H1 (cell line): ENCODE measurements at regions not wholly inside any gene's neighbourhood (a gene's known extent, or its start where the extent isn't known, plus 50 kb on each side); places are given as distances from the start of the nearest gene placed in this dataset.

ENCODE experiments used
- CTCF ChIA-PET: fragments of 300-600 bp; sonication (Branson Sonifier 250); formaldehyde crosslinking; loops from one replicate; lab custom pipeline; 2021; ENCODE audit not compliant: partially characterized antibody; lab: Charles Lee
- POLR2A ChIA-PET: fragments of 300-600 bp; sonication (Branson Sonifier 250); formaldehyde crosslinking; loops from one replicate; lab custom pipeline; 2021; ENCODE audit warnings: inconsistent platforms; ENCODE audit not compliant: partially characterized antibody; lab: Charles Lee
- DNase-seq, 2 experiments: peaks; one replicate each; pipeline versions ENCODE4 v3.0.0 to v3.0.0-alpha.2; 2010 to 2022; ENCODE audit warnings: low spot score in 2 of 2, low read depth in 1 of 2, mixed read lengths in 1 of 2
- FAIRE-seq: peaks from 2 replicates; lab custom pipeline; 2011; peaks lifted over from hg19 to GRCh38; lab: Jason Lieb, UNC
- H2AFZ ChIP-seq: 2 replicates; pipeline ENCODE4 v1.8.1; 2012; ENCODE audit warnings: low read length, inconsistent platforms
- H2AK5ac ChIP-seq: 2 replicates; pipeline ENCODE4 v1.6.1; 2013; ENCODE audit warnings: low read depth, low read length
- H2BK120ac ChIP-seq: replicated peaks from 2 replicates; pipeline ENCODE3; 2013; ENCODE audit warnings: low read depth, low read length, inconsistent platforms
- H2BK12ac ChIP-seq: 2 replicates; pipeline ENCODE4 v1.6.1; 2013; ENCODE audit warnings: low read depth, low read length
- H2BK15ac ChIP-seq: 2 replicates; pipeline ENCODE4 v1.6.1; 2013; ENCODE audit warnings: low read length
- H2BK20ac ChIP-seq: 2 replicates; pipeline ENCODE4 v1.6.1; 2013; ENCODE audit warnings: low read length
- H2BK5ac ChIP-seq: 2 replicates; pipeline ENCODE4 v1.6.1; 2013; ENCODE audit warnings: low read depth, low read length
- H3K14ac ChIP-seq: 2 replicates; pipeline ENCODE4 v1.6.1; 2013; ENCODE audit warnings: inconsistent platforms; ENCODE audit not compliant: insufficient read length
- H3K18ac ChIP-seq: 2 replicates; pipeline ENCODE4 v1.6.1; 2013; ENCODE audit warnings: low read length; ENCODE audit errors: extremely low read depth
- H3K23ac ChIP-seq: 2 replicates; pipeline ENCODE4 v1.6.1; 2013; ENCODE audit warnings: inconsistent platforms; ENCODE audit not compliant: insufficient read length
- H3K23me2 ChIP-seq: 2 replicates; pipeline ENCODE4 v1.6.1; 2013; ENCODE audit warnings: low read depth, low read length
- H3K27ac ChIP-seq: 2 replicates; pipeline ENCODE4 v1.6.1; 2011; ENCODE audit warnings: low read depth, low read length, inconsistent platforms
- H3K27me3 ChIP-seq, 4 experiments: replicated peaks in 1 of 4; 1 replicate in 1 of 4; 2 replicates in 3 of 4; pipeline versions ENCODE4 v1.6.1 to v1.8.1; 2011 to 2013; ENCODE audit warnings: low read length in 3 of 4, mild to moderate bottlenecking in 3 of 4, inconsistent platforms in 2 of 4, mixed read lengths in 2 of 4, moderate library complexity in 1 of 4; ENCODE audit not compliant: control insufficient read depth in 3 of 4, insufficient read depth in 3 of 4; ENCODE audit errors: extremely low read depth in 1 of 4
- H3K36me3 ChIP-seq, 4 experiments: 2 replicates each; pipeline versions ENCODE4 v1.6.1 to v1.8.1; 2011 to 2013; ENCODE audit warnings: mild to moderate bottlenecking in 4 of 4, low read length in 3 of 4, moderate library complexity in 2 of 4, control low read depth in 1 of 4, inconsistent platforms in 1 of 4; ENCODE audit not compliant: insufficient read depth in 4 of 4, control insufficient read depth in 2 of 4
- H3K4ac ChIP-seq: replicated peaks from 2 replicates; pipeline ENCODE3; 2013; ENCODE audit warnings: low read length, low read depth, mixed read lengths, inconsistent platforms; ENCODE audit not compliant: insufficient read length
- H3K4me1 ChIP-seq, 4 experiments: replicated peaks in 1 of 4; 1 replicate in 1 of 4; 2 replicates in 3 of 4; pipeline versions ENCODE4 v1.6.1 to v1.8.1; 2011 to 2013; ENCODE audit warnings: low read length in 3 of 4, inconsistent platforms in 2 of 4, mixed read lengths in 1 of 4; ENCODE audit not compliant: insufficient read depth in 4 of 4, control insufficient read depth in 3 of 4
- H3K4me2 ChIP-seq, 2 experiments: 2 replicates each; pipeline versions ENCODE4 v1.6.1 to v1.8.1; 2011 to 2013; ENCODE audit warnings: low read depth in 2 of 2, low read length in 2 of 2, control low read depth in 1 of 2, inconsistent platforms in 1 of 2, mild to moderate bottlenecking in 1 of 2; ENCODE audit not compliant: insufficient read depth in 1 of 2
- H3K4me3 ChIP-seq, 4 experiments: fragments of 200-600, 300-600 bp in 1 of 4; sonication (generic), shearing (Covaris generic), sonication (Bioruptor Twin) in 1 of 4; 2 replicates each; pipeline versions ENCODE4 v1.5.1 to v1.8.1; 2011 to 2016; ENCODE audit warnings: low read length in 4 of 4, low read depth in 3 of 4, control low read depth in 2 of 4, inconsistent platforms in 2 of 4, mild to moderate bottlenecking in 2 of 4, mixed read lengths in 1 of 4, moderate library complexity in 1 of 4; ENCODE audit not compliant: insufficient read depth in 2 of 4; ENCODE audit errors: extremely low read depth in 1 of 4
- H3K56ac ChIP-seq: replicated peaks from 2 replicates; pipeline ENCODE3; 2013; ENCODE audit warnings: low read depth, mild to moderate bottlenecking, mixed read lengths, low read length, inconsistent platforms; ENCODE audit not compliant: insufficient read length
- H3K79me1 ChIP-seq: 2 replicates; pipeline ENCODE4 v1.6.1; 2013; ENCODE audit warnings: low read depth, low read length, control low read depth
- H3K79me2 ChIP-seq, 2 experiments: 2 replicates each; pipeline versions ENCODE4 v1.6.1 to v1.8.1; 2012 to 2013; ENCODE audit warnings: low read length in 2 of 2, mild to moderate bottlenecking in 2 of 2, inconsistent platforms in 1 of 2; ENCODE audit not compliant: insufficient read depth in 2 of 2, control insufficient read depth in 1 of 2
- H3K9ac ChIP-seq, 4 experiments: replicated peaks in 1 of 4; 1 replicate in 1 of 4; 2 replicates in 3 of 4; pipeline versions ENCODE4 v1.6.1 to v1.8.1; 2011 to 2013; ENCODE audit warnings: low read depth in 3 of 4, low read length in 3 of 4, control low read depth in 2 of 4, mild to moderate bottlenecking in 2 of 4, moderate library complexity in 2 of 4, inconsistent platforms in 1 of 4; ENCODE audit errors: extremely low read depth in 1 of 4
- H3K9me3 ChIP-seq, 2 experiments: 2 replicates each; pipeline versions ENCODE4 v1.6.1 to v1.8.1; 2012 to 2013; ENCODE audit warnings: mild to moderate bottlenecking in 2 of 2, moderate library complexity in 2 of 2, control low read depth in 1 of 2, inconsistent platforms in 1 of 2, low read depth in 1 of 2, low read length in 1 of 2, mixed read lengths in 1 of 2; ENCODE audit not compliant: insufficient read depth in 2 of 2
- H4K20me1 ChIP-seq, 2 experiments: replicated peaks in 1 of 2; 2 replicates each; pipeline versions ENCODE3 to v1.8.1; 2011 to 2013; ENCODE audit warnings: inconsistent platforms in 2 of 2, low read length in 2 of 2, mild to moderate bottlenecking in 1 of 2; ENCODE audit not compliant: insufficient read depth in 2 of 2, control insufficient read depth in 1 of 2
- H4K5ac ChIP-seq: 2 replicates; pipeline ENCODE4 v1.6.1; 2013; ENCODE audit warnings: low read length, low read depth, mixed read lengths, inconsistent platforms; ENCODE audit not compliant: insufficient read length
- H4K8ac ChIP-seq: 2 replicates; pipeline ENCODE4 v1.8.0; 2013; ENCODE audit warnings: mild to moderate bottlenecking, moderate library complexity, low read length, inconsistent platforms; ENCODE audit not compliant: insufficient read depth; ENCODE audit errors: extremely low read depth
- H4K91ac ChIP-seq: replicated peaks from 2 replicates; pipeline ENCODE3; 2013; ENCODE audit warnings: low read length, mixed read lengths, inconsistent platforms; ENCODE audit not compliant: insufficient read length
- CHD1 ChIP-seq: IDR thresholded peaks from 2 replicates; pipeline ENCODE4 v1.6.1; 2012; ENCODE audit warnings: low read depth, low read length, improper control_type of control experiment
- CTBP2 ChIP-seq: IDR thresholded peaks from 2 replicates; pipeline ENCODE4 v1.7.0; 2011; ENCODE audit warnings: borderline replicate concordance, mild to moderate bottlenecking, moderate library complexity, mixed read lengths, low read length; ENCODE audit not compliant: insufficient read depth, insufficient read length
- EGR1 ChIP-seq: IDR thresholded peaks from 2 replicates; pipeline ENCODE4 v1.6.1; 2011; ENCODE audit warnings: low read depth, low read length, borderline replicate concordance
- GABPA ChIP-seq: IDR thresholded peaks from 2 replicates; pipeline ENCODE4 v1.6.1; 2011; ENCODE audit warnings: mild to moderate bottlenecking, low read length, moderate library complexity, borderline replicate concordance; ENCODE audit not compliant: insufficient read depth
- HDAC6 ChIP-seq: IDR thresholded peaks from one replicate; pipeline ENCODE4 v1.7.1; 2012; ENCODE audit warnings: low read depth, mild to moderate bottlenecking, inconsistent platforms, low read length, moderate library complexity
- RXRA ChIP-seq: IDR thresholded peaks from 2 replicates; pipeline ENCODE4 v1.6.1; 2011; ENCODE audit warnings: low read depth, mild to moderate bottlenecking, low read length, moderate library complexity; ENCODE audit not compliant: insufficient read depth
- WGBS, 2 experiments: shearing (Covaris generic) in 1 of 2; methylation state at CpG; one replicate each; pipeline versions ENCODE4 v1.1.6 to v1.1.7; 2013 to 2015; ENCODE audit warnings: low lambda C conversion rate in 2 of 2, mixed read lengths in 2 of 2, inconsistent platforms in 1 of 2, low coverage in 1 of 2, missing lambda C conversion rate in 1 of 2; ENCODE audit not compliant: insufficient replicate concordance in 2 of 2, insufficient coverage in 1 of 2, insufficient read length in 1 of 2; ENCODE audit errors: extremely low coverage in 1 of 2, missing lambda C conversion rate in 1 of 2; 5-methylcytosine and 5-hydroxymethylcytosine counted together

- Histone ChIP-seq H3K27ac (no peak overlapping the region), H4K20me1 (no peaks in the 10 kb centered on the region), H2BK15ac (no peak overlapping the region), H3K4me2 (no peak overlapping the region), H3K79me2 (no peaks in the 10 kb centered on the region), H3K18ac (no peak overlapping the region; the same call in 1 of the 2 replicates), H3K4me3 (no peak overlapping the region), H3K79me1 (no peaks in the 10 kb centered on the region), H3K4ac (no peak overlapping the region), H3K27me3 (no peaks in the 10 kb centered on the region), H3K36me3 (no peaks in the 10 kb centered on the region), H3K23me2 (no peaks in the 10 kb centered on the region), H3K56ac (no peak overlapping the region), H2AFZ (no peak overlapping the region), H2AK5ac (no peak overlapping the region), H2BK5ac (no peak overlapping the region), H2BK12ac (no peak overlapping the region), H3K9me3 (no peaks in the 10 kb centered on the region), H4K8ac (no peak overlapping the region), H3K23ac (no peak overlapping the region), H2BK20ac (no peak overlapping the region), H4K91ac (no peak overlapping the region), H2BK120ac (no peak overlapping the region), H3K14ac (no peak overlapping the region), H3K9ac (no peak overlapping the region), H3K4me1 (peaks cover 0 to 14% (median 3%) of the 10 kb centered on the region in 4 experiments; a peak in 6 of 7 replicates), H4K5ac (no peak overlapping the region)
- 91% methylated on average over 14 of the region's 14 CpGs; no CpG with 5 or more reads in 1 of the 2 experiments for WGBS, 2 experiments
- POLR2A ChIA-PET: interaction anchor here (0.6 kb wide), 1 partner anchor 132 kb away, joined by 3 read pairs; no protein-coding TSS in a partner anchor
- FAIRE-seq (no peak), DNase-seq (no peak)
- CTCF ChIA-PET: interaction anchor here (0.6 to 0.9 kb wide), 3 partner anchors 72 to 404 kb away, joined by 3 read pairs; no protein-coding TSS in a partner anchor
- no peak for TF ChIP-seq EGR1
- no peak for TF ChIP-seq RXRA
- TF ChIP-seq CTBP2: no peak
- no peak for TF ChIP-seq HDAC6
- TF ChIP-seq CHD1: no peak
- no peak for TF ChIP-seq GABPA
Observed at GRCh38 chr21:36547464-36547863, 67.5 kb upstream of the CLDN14 start.
